HCEC 1CT (cell line): ENCODE measurements at regions not wholly inside any gene's neighbourhood (a gene's known extent, or its start where the extent isn't known, plus 50 kb on each side); places are given as distances from the start of the nearest gene placed in this dataset.

Source experiments
- DNase-seq: peaks from one replicate; pipeline ENCODE4 v3.0.0-alpha.2; 2017

GRCh38 chr6:170131351-170131750, 159.5 kb downstream of the DLL1 start:
- DNase-seq = no peak

GRCh38 chr6:170130771-170131241, 160.1 kb downstream of the DLL1 start:
- DNase-seq = no peak

GRCh38 chr6:170130201-170130621, 160.7 kb downstream of the DLL1 start:
- DNase-seq = no peak

- DNase-seq = no peak
These were observed 161.1 kb downstream of the DLL1 start for GRCh38 chr6:170129691-170130171.

GRCh38 chr6:170128811-170129681, 161.8 kb downstream of the DLL1 start:
- no peak for DNase-seq

GRCh38 chr6:170128346-170128745, 162.5 kb downstream of the DLL1 start:
- no peak for DNase-seq

GRCh38 chr6:170127151-170127550, 163.7 kb downstream of the DLL1 start:
- DNase-seq = no peak

- DNase-seq = no peak
These were observed 165.2 kb downstream of the DLL1 start for GRCh38 chr6:170125456-170126300.

- DNase-seq = no peak
These were observed 166.0 kb downstream of the DLL1 start for GRCh38 chr6:170124836-170125235.

GRCh38 chr6:170124150-170124549, 166.7 kb downstream of the DLL1 start:
- DNase-seq = no peak

GRCh38 chr6:170122651-170123050, 168.2 kb downstream of the DLL1 start:
- no peak for DNase-seq

GRCh38 chr6:170117111-170117972, 173.5 kb downstream of the DLL1 start:
- no peak for DNase-seq

- DNase-seq = no peak
These were observed 174.2 kb downstream of the DLL1 start for GRCh38 chr6:170116636-170117035.

GRCh38 chr6:170114956-170115855, 175.7 kb downstream of the DLL1 start:
- DNase-seq = no peak

GRCh38 chr6:170114187-170114945, 176.5 kb downstream of the DLL1 start:
- DNase-seq = no peak

GRCh38 chr6:170113141-170113540, 177.7 kb downstream of the DLL1 start:
- DNase-seq = no peak

GRCh38 chr6:170112583-170112860, 178.4 kb downstream of the DLL1 start:
- no peak for DNase-seq

GRCh38 chr6:170111816-170112582, 178.9 kb downstream of the DLL1 start:
- no peak for DNase-seq

- no peak for DNase-seq
These were observed 179.7 kb downstream of the DLL1 start for GRCh38 chr6:170111141-170111664.
